CD14-positive monocyte (primary cell): ENCODE measurements at regions not wholly inside any gene's neighbourhood (a gene's known extent, or its start where the extent isn't known, plus 50 kb on each side); places are given as distances from the start of the nearest gene placed in this dataset.
A peak's percentile ranks its signal among the peaks of the same experiment; 100 is the strongest.

Experiments
- DNase-seq, 3 donors: peaks; one replicate each; pipeline ENCODE4 v3.0.0-alpha.2; 2011 to 2022
- H2AFZ ChIP-seq: 2 replicates; pipeline ENCODE4 v1.6.0; 2012; ENCODE audit warnings: mild to moderate bottlenecking, low read depth, low read length, inconsistent platforms; ENCODE audit not compliant: insufficient read depth, poor library complexity, severe bottlenecking
- H3K27ac ChIP-seq, 2 donors: 1 replicate in 1 of 2; 2 replicates in 1 of 2; pipeline ENCODE4 v1.5.1; 2012 to 2013; ENCODE audit warnings: low read length in 2 of 2, control low read depth in 1 of 2, inconsistent platforms in 1 of 2, low read depth in 1 of 2, mild to moderate bottlenecking in 1 of 2
- H3K27me3 ChIP-seq, 2 donors: one replicate each; pipeline versions ENCODE4 v1.6.0 to v1.6.1; 2011 to 2013; ENCODE audit warnings: low read length in 2 of 2; ENCODE audit not compliant: control insufficient read depth in 2 of 2, insufficient read depth in 2 of 2
- H3K36me3 ChIP-seq, 2 donors: replicated peaks in 1 of 2; 1 replicate in 1 of 2; 2 replicates in 1 of 2; pipeline versions ENCODE4 v1.5.1 to v1.6.1; 2012 to 2013; ENCODE audit warnings: low read length in 2 of 2, control low read depth in 1 of 2, inconsistent platforms in 1 of 2, mild to moderate bottlenecking in 1 of 2; ENCODE audit not compliant: insufficient read depth in 2 of 2, control insufficient read depth in 1 of 2
- H3K4me1 ChIP-seq, 2 donors: 1 replicate in 1 of 2; 2 replicates in 1 of 2; pipeline versions ENCODE4 v1.5.1 to v1.6.1; 2012 to 2013; ENCODE audit warnings: low read length in 2 of 2, control low read depth in 1 of 2, inconsistent platforms in 1 of 2, mild to moderate bottlenecking in 1 of 2, moderate library complexity in 1 of 2; ENCODE audit not compliant: insufficient read depth in 2 of 2, control insufficient read depth in 1 of 2
- H3K4me2 ChIP-seq: replicated peaks from 2 replicates; pipeline ENCODE3; 2012; ENCODE audit warnings: low read length, moderate library complexity, mild to moderate bottlenecking; ENCODE audit not compliant: poor library complexity, severe bottlenecking; ENCODE audit errors: extremely low read depth
- H3K4me3 ChIP-seq, 3 experiments: fragments of 200-600 bp in 1 of 3; sonication (generic) in 1 of 3; replicated peaks in 1 of 3; 1 replicate in 2 of 3; 2 replicates in 1 of 3; pipeline ENCODE4 v1.5.1; 2011 to 2013; ENCODE audit warnings: low read length in 3 of 3, mild to moderate bottlenecking in 3 of 3, control low read depth in 2 of 3, low read depth in 2 of 3, inconsistent platforms in 1 of 3, moderate library complexity in 1 of 3
- H3K79me2 ChIP-seq: 2 replicates; pipeline ENCODE4 v1.6.0; 2012; ENCODE audit warnings: mild to moderate bottlenecking, control low read depth, inconsistent platforms, low read length, moderate library complexity; ENCODE audit not compliant: insufficient read depth
- H3K9ac ChIP-seq: 2 replicates; pipeline ENCODE4 v1.6.0; 2017; ENCODE audit warnings: low read length, mild to moderate bottlenecking; ENCODE audit not compliant: insufficient read depth, poor library complexity, severe bottlenecking
- H3K9me3 ChIP-seq, 2 donors: replicated peaks in 1 of 2; 1 replicate in 1 of 2; 2 replicates in 1 of 2; pipeline versions ENCODE4 v1.5.1 to v1.6.1; 2012 to 2013; ENCODE audit warnings: low read length in 2 of 2, control low read depth in 1 of 2; ENCODE audit not compliant: control insufficient read depth in 1 of 2, insufficient read depth in 1 of 2
- H4K20me1 ChIP-seq: 2 replicates; pipeline ENCODE4 v1.6.0; 2012; ENCODE audit warnings: mild to moderate bottlenecking, low read length, control low read depth, moderate library complexity; ENCODE audit not compliant: insufficient read depth
- H3K27ac Mint-ChIP-seq, 7 donors: one replicate each; pipeline ENCODE4 v1.8.0; 2020; ENCODE audit warnings: mild to moderate bottlenecking in 7 of 7, mixed read lengths in 7 of 7, moderate library complexity in 6 of 7, inconsistent platforms in 2 of 7
- H3K27me3 Mint-ChIP-seq, 3 donors: one replicate each; pipeline ENCODE4 v1.8.0; 2021 to 2022; ENCODE audit warnings: low read depth in 3 of 3, mild to moderate bottlenecking in 3 of 3, mixed read lengths in 3 of 3, moderate library complexity in 3 of 3, inconsistent platforms in 1 of 3
- H3K36me3 Mint-ChIP-seq, 2 donors: one replicate each; pipeline ENCODE4 v1.8.0; 2020; ENCODE audit warnings: mixed read lengths in 2 of 2, inconsistent platforms in 1 of 2, mild to moderate bottlenecking in 1 of 2
- H3K4me1 Mint-ChIP-seq: one replicate; pipeline ENCODE4 v1.8.0; 2020; ENCODE audit warnings: mild to moderate bottlenecking, mixed read lengths
- H3K4me3 Mint-ChIP-seq, 2 donors: one replicate each; pipeline ENCODE4 v1.8.0; 2020; ENCODE audit warnings: mild to moderate bottlenecking in 2 of 2, mixed read lengths in 2 of 2, moderate library complexity in 1 of 2
- H3K9me3 Mint-ChIP-seq, 7 donors: one replicate each; pipeline ENCODE4 v1.8.0; 2020 to 2022; ENCODE audit warnings: mixed read lengths in 7 of 7, mild to moderate bottlenecking in 6 of 7, moderate library complexity in 6 of 7, inconsistent platforms in 2 of 7
- WGBS: methylation state at CpG from one replicate; pipeline ENCODE4 v1.1.5; 2013; ENCODE audit warnings: missing lambda C conversion rate; ENCODE audit not compliant: insufficient coverage; 5-methylcytosine and 5-hydroxymethylcytosine counted together
- intact Hi-C, 2 donors: fragments of 100-400 bp; cut with micrococcal nuclease; formaldehyde crosslinking; loops; one replicate each; pipeline versions ENCODE4 v1.15.0 to v1.15.1; 2023
- TF ChIP-seq, protein P1 (sequence below): fragments of 200-600 bp; IDR thresholded peaks from one replicate; pipeline ENCODE4 v1.8.0; 2022; ENCODE audit warnings: antibody characterized with exemption, mild to moderate bottlenecking

DNA sequence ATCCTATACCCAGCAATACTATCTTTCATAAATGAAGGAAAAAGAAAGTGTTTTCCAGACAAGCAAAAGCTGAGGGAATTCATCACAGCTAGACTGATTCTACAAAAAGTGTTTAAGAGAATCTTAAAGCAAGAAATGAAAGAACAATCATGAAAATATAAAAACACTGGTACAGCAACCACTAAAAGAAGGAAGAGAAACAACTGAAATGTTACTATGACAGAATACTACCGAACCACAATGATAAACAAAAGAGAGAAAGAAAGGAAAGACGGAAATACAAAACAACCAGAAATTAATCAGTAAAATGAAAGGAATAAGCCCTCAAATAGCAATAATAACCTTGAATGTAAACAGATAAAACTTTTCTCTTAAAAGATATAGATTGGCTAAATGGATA is 110.8 kb upstream of the AFF2 start:
- DNase-seq = no peak
- Mint-ChIP-seq H3K4me1 (peaks cover 7% of the 10 kb centered on the region), H3K27ac (peak overlapping the region in 1 of 7 donors; percentile 27), H3K9me3 (peaks cover 0 to 3% (median 0%) of the 10 kb centered on the region in 7 donors), H3K36me3 (no peaks in the 10 kb centered on the region), H3K27me3 (no peaks in the 10 kb centered on the region), H3K4me3 (peak overlapping the region in 1 of 2 donors; percentile 60)
- no CpG with 5 or more reads among the region's 2 CpGs for WGBS
- Histone ChIP-seq H3K9me3 (no peaks in the 10 kb centered on the region), H3K4me2 (peak overlapping the region; percentile 25), H3K4me1 (peaks cover 0 to 8% of the 10 kb centered on the region in 2 donors), H3K36me3 (no peaks in the 10 kb centered on the region), H3K79me2 (no peaks in the 10 kb centered on the region), H3K9ac (no peak overlapping the region), H4K20me1 (no peaks in the 10 kb centered on the region), H3K27me3 (no peaks in the 10 kb centered on the region), H2AFZ (no peak overlapping the region), H3K27ac (no peak overlapping the region), H3K4me3 (no peak overlapping the region)
- TF ChIP-seq, protein P1, sequence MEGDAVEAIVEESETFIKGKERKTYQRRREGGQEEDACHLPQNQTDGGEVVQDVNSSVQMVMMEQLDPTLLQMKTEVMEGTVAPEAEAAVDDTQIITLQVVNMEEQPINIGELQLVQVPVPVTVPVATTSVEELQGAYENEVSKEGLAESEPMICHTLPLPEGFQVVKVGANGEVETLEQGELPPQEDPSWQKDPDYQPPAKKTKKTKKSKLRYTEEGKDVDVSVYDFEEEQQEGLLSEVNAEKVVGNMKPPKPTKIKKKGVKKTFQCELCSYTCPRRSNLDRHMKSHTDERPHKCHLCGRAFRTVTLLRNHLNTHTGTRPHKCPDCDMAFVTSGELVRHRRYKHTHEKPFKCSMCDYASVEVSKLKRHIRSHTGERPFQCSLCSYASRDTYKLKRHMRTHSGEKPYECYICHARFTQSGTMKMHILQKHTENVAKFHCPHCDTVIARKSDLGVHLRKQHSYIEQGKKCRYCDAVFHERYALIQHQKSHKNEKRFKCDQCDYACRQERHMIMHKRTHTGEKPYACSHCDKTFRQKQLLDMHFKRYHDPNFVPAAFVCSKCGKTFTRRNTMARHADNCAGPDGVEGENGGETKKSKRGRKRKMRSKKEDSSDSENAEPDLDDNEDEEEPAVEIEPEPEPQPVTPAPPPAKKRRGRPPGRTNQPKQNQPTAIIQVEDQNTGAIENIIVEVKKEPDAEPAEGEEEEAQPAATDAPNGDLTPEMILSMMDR = no peak
- intact Hi-C loops = no loop called here

DNA sequence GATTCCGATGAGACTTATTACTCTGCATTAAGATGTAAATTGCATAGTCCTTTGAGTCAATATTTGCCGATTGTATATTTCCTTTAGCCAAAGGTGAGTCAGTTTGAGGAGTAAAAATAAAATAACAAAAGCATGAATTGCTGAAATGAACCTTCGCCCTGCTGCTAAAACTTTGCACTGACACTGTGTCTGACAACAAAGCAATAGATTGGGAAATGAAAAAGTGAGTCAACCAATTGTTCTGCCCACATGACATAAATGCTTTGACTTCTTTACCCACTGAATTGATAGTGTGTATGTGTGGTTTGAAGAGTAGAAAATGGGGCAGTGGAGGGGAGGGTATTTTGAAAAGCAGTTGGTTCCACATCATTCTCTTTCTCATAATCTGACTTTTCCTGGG is 88.4 kb upstream of the AFF2 start:
- Histone ChIP-seq H3K9me3 (no peaks in the 10 kb centered on the region), H3K4me1 (peaks cover 9 to 12% of the 10 kb centered on the region in 2 donors), H3K27me3 (no peaks in the 10 kb centered on the region), H3K27ac (no peak overlapping the region), H3K4me2 (no peak overlapping the region), H3K4me3 (no peak overlapping the region), H3K79me2 (no peaks in the 10 kb centered on the region), H4K20me1 (no peaks in the 10 kb centered on the region), H3K36me3 (no peaks in the 10 kb centered on the region), H3K9ac (no peak overlapping the region), H2AFZ (no peak overlapping the region)
- peaks cover 0 to 1% (median 0%) of the 10 kb centered on the region in 7 donors for H3K9me3 Mint-ChIP-seq
- H3K4me1 Mint-ChIP-seq = peaks cover 22% of the 10 kb centered on the region
- H3K27me3 Mint-ChIP-seq = peaks cover 0 to 2% (median 2%) of the 10 kb centered on the region in 3 donors
- H3K27ac Mint-ChIP-seq = no peak overlapping the region
- intact Hi-C loops = no loop called here
- DNase-seq = no peak
- H3K36me3 Mint-ChIP-seq = no peaks in the 10 kb centered on the region
- TF ChIP-seq, protein P1 = no peak
- no peak overlapping the region for H3K4me3 Mint-ChIP-seq
- no CpG with 5 or more reads among the region's 3 CpGs for WGBS
